IMR-90 (cell line): ENCODE measurements at regions not wholly inside any gene's neighbourhood (a gene's known extent, or its start where the extent isn't known, plus 50 kb on each side); places are given as distances from the start of the nearest gene placed in this dataset.

Source experiments
- ATAC-seq: fragments of 200-7000 bp; cut with Tn5 transposase; 2 replicates; pipeline ENCODE4 v1.9.1; 2020; ENCODE audit warnings: low read depth, mild to moderate bottlenecking, moderate library complexity
- BruUV-seq: library from RNA; stranded (reverse); fragments of 400-500 nt; replicated peaks from 2 replicates; lab custom pipeline; 2021; lab: Mats Ljungman, UMichigan
- CTCF ChIA-PET: fragments of 300-600 bp; formaldehyde crosslinking; extraction: SDS; loops from one replicate; lab custom pipeline; 2021; ENCODE audit warnings: antibody characterized with exemption; lab: Yijun Ruan, JAX
- POLR2A ChIA-PET: fragments of 300-600 bp; sonication (Branson Sonifier 250); formaldehyde crosslinking; loops from one replicate; lab custom pipeline; 2022; ENCODE audit warnings: antibody characterized with exemption; ENCODE audit not compliant: unreplicated experiment; lab: Charles Lee
- DNase-seq: peaks from one replicate; pipeline ENCODE4 v3.0.0; 2013
- H2AFZ ChIP-seq: replicated peaks from 2 replicates; pipeline ENCODE3; 2013; ENCODE audit warnings: low read length, mild to moderate bottlenecking; ENCODE audit not compliant: poor library complexity
- H2AK5ac ChIP-seq: 2 replicates; pipeline ENCODE4 v1.6.1; 2013; ENCODE audit warnings: low read depth, low read length, inconsistent platforms
- H2AK9ac ChIP-seq: replicated peaks from 2 replicates; pipeline ENCODE3; 2013; ENCODE audit warnings: mild to moderate bottlenecking, low read depth, low read length, moderate library complexity; ENCODE audit not compliant: poor library complexity
- H2BK120ac ChIP-seq: 2 replicates; pipeline ENCODE4 v1.6.1; 2013; ENCODE audit warnings: low read depth, low read length, inconsistent platforms
- H2BK15ac ChIP-seq: 3 replicates; pipeline ENCODE4 v1.6.1; 2013; ENCODE audit warnings: low read depth, low read length, inconsistent platforms
- H2BK20ac ChIP-seq: 2 replicates; pipeline ENCODE4 v1.6.1; 2013; ENCODE audit warnings: low read depth, mild to moderate bottlenecking, inconsistent platforms, low read length, moderate library complexity
- H2BK5ac ChIP-seq: 2 replicates; pipeline ENCODE4 v1.6.1; 2013; ENCODE audit warnings: mild to moderate bottlenecking, low read depth, low read length, inconsistent platforms; ENCODE audit not compliant: poor library complexity, severe bottlenecking
- H3K14ac ChIP-seq: replicated peaks from 2 replicates; pipeline ENCODE4 v1.6.1; 2013; ENCODE audit warnings: low read depth, low read length, inconsistent platforms
- H3K18ac ChIP-seq: 2 replicates; pipeline ENCODE4 v1.6.1; 2013; ENCODE audit warnings: low read depth, low read length, control low read depth
- H3K23ac ChIP-seq: 2 replicates; pipeline ENCODE4 v1.6.1; 2013; ENCODE audit warnings: low read depth, low read length, inconsistent platforms
- H3K27ac ChIP-seq: 2 replicates; pipeline ENCODE4 v1.5.1; 2013; ENCODE audit warnings: mild to moderate bottlenecking, control low read depth, low read length; ENCODE audit not compliant: insufficient read depth
- H3K27me3 ChIP-seq: 2 replicates; pipeline ENCODE4 v1.6.1; 2013; ENCODE audit warnings: low read length; ENCODE audit not compliant: control insufficient read depth, insufficient read depth
- H3K36me3 ChIP-seq: 2 replicates; pipeline ENCODE4 v1.6.1; 2013; ENCODE audit warnings: low read length, mixed read lengths; ENCODE audit not compliant: control insufficient read depth, insufficient read depth
- H3K4ac ChIP-seq: 2 replicates; pipeline ENCODE4 v1.6.1; 2013; ENCODE audit warnings: low read depth, low read length, inconsistent platforms
- H3K4me1 ChIP-seq: 2 replicates; pipeline ENCODE4 v1.6.1; 2013; ENCODE audit warnings: low read length, mixed read lengths; ENCODE audit not compliant: control insufficient read depth, insufficient read depth
- H3K4me2 ChIP-seq: 2 replicates; pipeline ENCODE4 v1.6.1; 2013; ENCODE audit warnings: low read depth, mild to moderate bottlenecking, control low read depth, low read length, moderate library complexity
- H3K4me3 ChIP-seq: 2 replicates; pipeline ENCODE4 v1.5.1; 2013; ENCODE audit warnings: low read depth, mild to moderate bottlenecking, control low read depth, low read length, moderate library complexity; ENCODE audit not compliant: insufficient read depth
- H3K56ac ChIP-seq: 2 replicates; pipeline ENCODE4 v1.6.1; 2013; ENCODE audit warnings: low read length, inconsistent platforms; ENCODE audit not compliant: insufficient read depth; ENCODE audit errors: extremely low read depth
- H3K79me1 ChIP-seq, 2 experiments: 2 replicates each; pipeline ENCODE4 v1.6.1; 2013; ENCODE audit warnings: low read length in 2 of 2, inconsistent platforms in 1 of 2, low read depth in 1 of 2
- H3K9ac ChIP-seq: 2 replicates; pipeline ENCODE4 v1.6.1; 2013; ENCODE audit warnings: low read depth, low read length, control low read depth
- H3K9me1 ChIP-seq: 2 replicates; pipeline ENCODE4 v1.6.1; 2013; ENCODE audit warnings: low read length, inconsistent platforms; ENCODE audit not compliant: insufficient read depth
- H3K9me3 ChIP-seq: 2 replicates; pipeline ENCODE4 v1.6.1; 2013; ENCODE audit warnings: low read length; ENCODE audit not compliant: control insufficient read depth, insufficient read depth
- H4K20me1 ChIP-seq: 2 replicates; pipeline ENCODE4 v1.6.1; 2013; ENCODE audit warnings: low read length, inconsistent platforms; ENCODE audit not compliant: insufficient read depth
- H4K5ac ChIP-seq: 2 replicates; pipeline ENCODE4 v1.6.1; 2013; ENCODE audit warnings: mild to moderate bottlenecking, low read depth, low read length, control low read depth
- H4K8ac ChIP-seq, 2 experiments: 2 replicates each; pipeline ENCODE4 v1.6.1; 2013; ENCODE audit warnings: low read depth in 2 of 2, low read length in 2 of 2, control low read depth in 1 of 2, inconsistent platforms in 1 of 2
- H4K91ac ChIP-seq: 2 replicates; pipeline ENCODE4 v1.6.1; 2013; ENCODE audit warnings: low read depth, low read length, inconsistent platforms; ENCODE audit not compliant: insufficient read depth
- BHLHE40 ChIP-seq: fragments of 150-350 bp; IDR thresholded peaks from 2 replicates; pipeline ENCODE4 v1.6.1; 2016; ENCODE audit warnings: mild to moderate bottlenecking, low read depth, low read length
- CHD1 ChIP-seq: IDR thresholded peaks from 2 replicates; pipeline ENCODE4 v1.6.1; 2012; ENCODE audit warnings: low read depth, low read length, improper control_type of control experiment
- FOS ChIP-seq: fragments of 150-350 bp; IDR thresholded peaks from 2 replicates; pipeline ENCODE4 v1.6.1; 2016; ENCODE audit warnings: low read depth, low read length
- MAFK ChIP-seq: IDR thresholded peaks from 2 replicates; pipeline ENCODE4 v1.6.1; 2012; ENCODE audit warnings: low read depth, low read length, improper control_type of control experiment
- MAZ ChIP-seq: IDR thresholded peaks from 2 replicates; pipeline ENCODE4 v1.6.1; 2012; ENCODE audit warnings: low read depth, mild to moderate bottlenecking, low read length, improper control_type of control experiment, moderate library complexity, borderline replicate concordance
- MXI1 ChIP-seq: IDR thresholded peaks from 2 replicates; pipeline ENCODE4 v1.6.1; 2012; ENCODE audit warnings: low read depth, mild to moderate bottlenecking, low read length, moderate library complexity, borderline replicate concordance
- NFE2L2 ChIP-seq: fragments of 150-350 bp; IDR thresholded peaks from 2 replicates; pipeline ENCODE4 v1.6.1; 2016; ENCODE audit warnings: low read depth, mild to moderate bottlenecking, low read length
- POLR2A ChIP-seq: IDR thresholded peaks from 2 replicates; pipeline ENCODE4 v1.6.1; 2012; ENCODE audit warnings: mild to moderate bottlenecking, low read depth, low read length
- RAD21 ChIP-seq: IDR thresholded peaks from 2 replicates; pipeline ENCODE4 v1.6.1; 2012; ENCODE audit warnings: low read length, improper control_type of control experiment
- RCOR1 ChIP-seq: IDR thresholded peaks from 2 replicates; pipeline ENCODE4 v1.6.1; 2012; ENCODE audit warnings: mild to moderate bottlenecking, low read length, improper control_type of control experiment; ENCODE audit not compliant: insufficient replicate concordance
- RFX5 ChIP-seq: IDR thresholded peaks from 2 replicates; pipeline ENCODE4 v1.8.0; 2012; ENCODE audit warnings: low read depth, mild to moderate bottlenecking, low read length, moderate library complexity
- SMC3 ChIP-seq: fragments of 150-350 bp; IDR thresholded peaks from 2 replicates; pipeline ENCODE4 v1.6.1; 2016; ENCODE audit warnings: low read depth, mild to moderate bottlenecking, antibody characterized with exemption, low read length, moderate library complexity
- WGBS, 2 experiments: methylation state at CpG; one replicate each; pipeline versions ENCODE4 v1.1.5 to v1.1.7; 2013; ENCODE audit warnings: missing lambda C conversion rate in 2 of 2; ENCODE audit not compliant: insufficient read length in 1 of 2; ENCODE audit errors: extremely low coverage in 2 of 2; 5-methylcytosine and 5-hydroxymethylcytosine counted together
- dilution Hi-C: fragments of 300-500 bp; cut with HindIII; formaldehyde crosslinking; loops from one replicate; pipeline ENCODE4 v1.14.3; 2018; ENCODE audit warnings: low sequenced_read_pairs; ENCODE audit not compliant: unreplicated experiment
- in situ Hi-C: fragments of 300-500 bp; cut with MboI; formaldehyde crosslinking; loops from 3 replicates; pipeline ENCODE4 v1.14.3; 2019; ENCODE audit warnings: low sequenced_read_pairs, inconsistent platforms, mixed read lengths
- intact Hi-C: fragments of 100-400 bp; cut with micrococcal nuclease; formaldehyde crosslinking; loops from 2 replicates; pipeline ENCODE4 v1.10.0; 2022
- TF ChIP-seq, protein P1 (sequence below): fragments of 150-350 bp; IDR thresholded peaks from 2 replicates; pipeline ENCODE4 v1.6.1; 2016; ENCODE audit warnings: low read depth, mild to moderate bottlenecking, low read length, moderate library complexity, borderline replicate concordance
- TF ChIP-seq, protein P2 (sequence below): fragments of 150-350 bp; IDR thresholded peaks from 2 replicates; pipeline ENCODE4 v1.6.1; 2017; ENCODE audit warnings: mild to moderate bottlenecking, antibody characterized with exemption, low read length, low read depth

DNA sequence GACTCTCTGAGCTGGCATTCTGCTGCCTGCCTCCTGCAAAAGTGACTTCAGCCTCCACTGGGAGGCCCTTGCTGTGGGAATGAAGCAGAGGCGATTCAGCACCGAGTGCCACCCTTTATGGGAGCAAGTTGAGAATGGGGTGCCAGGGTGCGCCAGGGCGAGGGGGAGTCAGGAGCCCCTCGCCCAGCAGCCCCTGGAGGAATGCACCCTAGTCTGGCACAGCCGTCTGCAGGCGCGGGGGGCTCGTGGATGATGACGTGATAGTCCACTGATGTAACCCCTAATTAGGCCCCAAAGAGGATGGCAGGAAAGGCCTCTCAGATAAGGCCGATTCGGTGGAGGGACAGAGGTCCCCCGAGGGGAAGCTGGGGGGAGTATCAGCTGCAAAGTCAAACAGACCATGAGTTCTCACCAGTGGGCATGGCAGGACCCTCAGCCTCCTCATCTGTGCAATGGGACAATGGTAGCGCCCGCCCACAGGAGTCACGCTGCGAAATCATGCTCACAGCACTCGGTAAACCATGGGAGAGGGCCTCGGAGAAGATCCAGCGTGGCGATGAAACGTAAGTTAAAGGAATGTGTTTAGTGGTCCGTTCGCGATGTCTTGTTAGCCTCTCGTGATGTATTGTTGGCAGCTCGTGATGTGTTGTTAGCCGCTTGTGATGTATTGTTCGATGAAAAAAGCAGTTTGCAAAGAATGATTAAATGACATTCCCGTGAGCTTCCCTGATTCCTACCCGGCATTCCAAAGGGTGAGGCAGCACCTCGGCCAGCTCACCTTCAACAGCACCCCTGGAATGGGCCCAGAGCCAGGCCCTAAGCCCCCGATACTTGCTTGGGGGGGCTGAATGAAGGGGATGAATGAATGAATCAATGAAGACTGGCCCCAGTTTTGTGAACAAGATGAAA is 49.7 kb upstream of the NOTCH1 start:
- H4K8ac ChIP-seq: no peak overlapping the region
- H3K9ac ChIP-seq: no peak overlapping the region
- no peaks in the 10 kb centered on the region for H3K9me1 ChIP-seq
- peaks cover 14% of the 10 kb centered on the region for H3K27me3 ChIP-seq
- no peak overlapping the region for H4K91ac ChIP-seq
- H2BK5ac ChIP-seq: no peak overlapping the region
- no peak overlapping the region for H3K4me3 ChIP-seq
- no peak overlapping the region for H3K18ac ChIP-seq
- no peak overlapping the region for H3K23ac ChIP-seq
- no peak overlapping the region for H3K4me2 ChIP-seq
- no peak overlapping the region for H2BK20ac ChIP-seq
- no peak overlapping the region for H2AFZ ChIP-seq
- intact Hi-C loops (no loop called here), in situ Hi-C loops (no loop called here), dilution Hi-C loops (no loop called here)
- no peak overlapping the region for H3K56ac ChIP-seq
- POLR2A ChIA-PET: no interaction called here
- H3K4me1 ChIP-seq: no peaks in the 10 kb centered on the region
- H2AK5ac ChIP-seq: no peak overlapping the region
- CTCF ChIA-PET: no interaction called here
- 0 out of 2 replicates have a peak, but pooled peaks cover 2% of the 10 kb centered on the region for H3K9me3 ChIP-seq
- H3K27ac ChIP-seq: no peak overlapping the region
- no peak for TF ChIP-seq BHLHE40
- TF ChIP-seq CHD1: no peak
- no peak for TF ChIP-seq RFX5
- TF ChIP-seq NFE2L2: no peak
- no peak for TF ChIP-seq POLR2A
- TF ChIP-seq, protein P1, sequence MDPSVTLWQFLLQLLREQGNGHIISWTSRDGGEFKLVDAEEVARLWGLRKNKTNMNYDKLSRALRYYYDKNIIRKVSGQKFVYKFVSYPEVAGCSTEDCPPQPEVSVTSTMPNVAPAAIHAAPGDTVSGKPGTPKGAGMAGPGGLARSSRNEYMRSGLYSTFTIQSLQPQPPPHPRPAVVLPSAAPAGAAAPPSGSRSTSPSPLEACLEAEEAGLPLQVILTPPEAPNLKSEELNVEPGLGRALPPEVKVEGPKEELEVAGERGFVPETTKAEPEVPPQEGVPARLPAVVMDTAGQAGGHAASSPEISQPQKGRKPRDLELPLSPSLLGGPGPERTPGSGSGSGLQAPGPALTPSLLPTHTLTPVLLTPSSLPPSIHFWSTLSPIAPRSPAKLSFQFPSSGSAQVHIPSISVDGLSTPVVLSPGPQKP: no peak
- TF ChIP-seq RCOR1: no peak
- no peak for TF ChIP-seq MAFK
- TF ChIP-seq MAZ: no peak
- no peak for TF ChIP-seq RAD21
- no peak for TF ChIP-seq SMC3
- TF ChIP-seq MXI1: no peak
- TF ChIP-seq, protein P2, sequence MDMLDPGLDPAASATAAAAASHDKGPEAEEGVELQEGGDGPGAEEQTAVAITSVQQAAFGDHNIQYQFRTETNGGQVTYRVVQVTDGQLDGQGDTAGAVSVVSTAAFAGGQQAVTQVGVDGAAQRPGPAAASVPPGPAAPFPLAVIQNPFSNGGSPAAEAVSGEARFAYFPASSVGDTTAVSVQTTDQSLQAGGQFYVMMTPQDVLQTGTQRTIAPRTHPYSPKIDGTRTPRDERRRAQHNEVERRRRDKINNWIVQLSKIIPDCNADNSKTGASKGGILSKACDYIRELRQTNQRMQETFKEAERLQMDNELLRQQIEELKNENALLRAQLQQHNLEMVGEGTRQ: no peak
- TF ChIP-seq FOS: no peak
- H2AK9ac ChIP-seq: no peak overlapping the region
- no peak overlapping the region for H3K14ac ChIP-seq
- H3K79me1 ChIP-seq: no peaks in the 10 kb centered on the region
- DNase-seq: no peak
- WGBS, 2 experiments: 61% methylated on average over 24 of the region's 33 CpGs; no CpG with 5 or more reads in 1 of the 2 experiments
- no peak overlapping the region for H2BK15ac ChIP-seq
- no TSS peak for BruUV-seq
- no peaks in the 10 kb centered on the region for H4K20me1 ChIP-seq
- H4K5ac ChIP-seq: no peak overlapping the region
- ATAC-seq: no peak
- no peak overlapping the region for H3K4ac ChIP-seq
- H2BK120ac ChIP-seq: no peak overlapping the region
- no peaks in the 10 kb centered on the region for H3K36me3 ChIP-seq
